ENCODE measurements at regions not wholly inside any gene's neighbourhood (a gene's known extent, or its start where the extent isn't known, plus 50 kb on each side); places are given as distances from the start of the nearest gene placed in this dataset.

GRCh38 chr3:72345237-72345878 is 502.9 kb downstream of the SHQ1 start:
- TF ChIP-seq CTCF (IDR thresholded peaks at IDR 0.05; ENCODE audit: low read length) (no peak), EZH2 (optimal IDR thresholded peaks at IDR 0.05; ENCODE audit: low read depth, low read length) (no peak)
